ENCODE measurements at regions not wholly inside any gene's neighbourhood (a gene's known extent, or its start where the extent isn't known, plus 50 kb on each side); places are given as distances from the start of the nearest gene placed in this dataset.

DNA sequence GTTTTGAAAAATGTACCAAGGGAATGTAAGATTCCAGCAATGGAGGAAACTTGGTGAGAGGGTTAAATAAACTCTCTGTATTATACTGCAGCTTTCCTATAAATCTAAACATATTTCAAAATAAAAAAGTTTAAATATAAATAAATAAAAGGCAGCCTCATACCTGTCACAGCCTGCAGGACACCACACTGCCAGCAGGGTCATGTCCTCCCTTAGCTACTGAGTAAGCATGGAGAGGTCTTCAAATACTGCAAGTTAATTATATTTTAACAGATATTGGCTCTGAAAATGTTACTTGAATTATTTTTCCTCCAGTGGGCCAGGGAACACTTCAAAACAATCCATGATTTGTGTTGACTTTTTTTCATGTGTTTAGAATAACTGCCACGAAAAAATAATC is 852.8 kb upstream of the PCDH7 start:
- Histone ChIP-seq H3K27ac (ENCODE audit: low read depth) (no peak overlapping the region), H3K4me1 (ENCODE audit: insufficient read depth) (no peaks in the 10 kb centered on the region), H3K36me3 (ENCODE audit: insufficient read depth) (no peaks in the 10 kb centered on the region), H3K4me3 (ENCODE audit: low read depth, low read length) (no peak overlapping the region)
- WGBS: 46% methylated on average over 1 of the region's 1 CpG
- DNase-seq (ENCODE audit: extremely low spot score): no peak

- WGBS: 95% methylated on average over 3 of the region's 3 CpGs
- no peaks in the 10 kb centered on the region for H3K4me1 ChIP-seq (ENCODE audit: insufficient read depth)
- no peak overlapping the region for H3K27ac ChIP-seq (ENCODE audit: low read depth)
- DNase-seq (ENCODE audit: extremely low spot score): no peak
- no peaks in the 10 kb centered on the region for H3K36me3 ChIP-seq (ENCODE audit: insufficient read depth)
- H3K4me3 ChIP-seq (ENCODE audit: low read depth, low read length): no peak overlapping the region
These were observed 819.8 kb upstream of the PCDH7 start for GRCh38 chr4:29900336-29900735.

DNA sequence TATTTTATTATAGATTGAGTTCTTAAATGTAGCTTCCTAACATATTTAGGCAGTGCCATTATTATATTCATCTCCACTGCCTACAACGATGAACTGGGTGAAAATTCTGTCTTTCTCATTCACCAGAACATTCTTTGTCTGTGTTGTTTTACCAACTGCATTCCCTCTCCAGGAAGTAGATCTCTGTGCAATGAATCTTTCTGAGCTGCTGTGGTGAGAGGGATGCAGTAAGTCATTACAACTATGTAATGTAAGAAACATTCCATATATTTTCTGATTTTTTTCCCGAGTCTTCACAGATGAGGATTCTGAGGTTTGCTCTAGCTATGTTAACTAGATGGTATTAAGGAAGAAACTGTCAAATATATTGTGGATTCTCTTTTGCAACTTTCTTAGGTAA is 811.9 kb upstream of the PCDH7 start:
- WGBS: 79% methylated on average over 2 of the region's 2 CpGs
- DNase-seq (ENCODE audit: extremely low spot score): no peak
- Histone ChIP-seq H3K4me1 (ENCODE audit: insufficient read depth) (no peaks in the 10 kb centered on the region), H3K4me3 (ENCODE audit: low read depth, low read length) (no peak overlapping the region), H3K36me3 (ENCODE audit: insufficient read depth) (no peaks in the 10 kb centered on the region), H3K27ac (ENCODE audit: low read depth) (no peak overlapping the region)

DNA sequence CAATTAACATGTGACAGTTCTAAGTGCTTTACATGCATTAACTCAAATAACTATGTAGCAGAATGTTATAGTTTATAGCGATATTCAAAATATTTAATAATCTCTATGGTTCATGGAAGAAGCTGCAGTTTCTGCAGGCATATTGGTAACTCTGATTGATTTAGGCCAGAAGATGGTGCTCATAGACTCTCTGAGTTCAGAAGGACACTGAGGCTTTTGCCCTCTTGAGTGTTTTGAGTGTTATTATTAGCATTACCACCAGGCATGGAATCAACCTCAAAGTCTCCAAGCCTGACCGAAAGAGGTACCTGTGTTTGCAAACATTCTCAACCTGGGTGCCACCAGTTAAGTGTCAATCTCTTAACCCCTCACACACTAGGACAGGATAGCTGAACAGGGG is 792.3 kb upstream of the PCDH7 start:
- Histone ChIP-seq H3K4me1 (ENCODE audit: insufficient read depth) (no peaks in the 10 kb centered on the region), H3K27ac (ENCODE audit: low read depth) (no peak overlapping the region), H3K36me3 (ENCODE audit: insufficient read depth) (no peaks in the 10 kb centered on the region), H3K4me3 (ENCODE audit: low read depth, low read length) (no peak overlapping the region)
- 80% methylated on average over 2 of the region's 2 CpGs for WGBS
- DNase-seq (ENCODE audit: extremely low spot score): no peak

DNA sequence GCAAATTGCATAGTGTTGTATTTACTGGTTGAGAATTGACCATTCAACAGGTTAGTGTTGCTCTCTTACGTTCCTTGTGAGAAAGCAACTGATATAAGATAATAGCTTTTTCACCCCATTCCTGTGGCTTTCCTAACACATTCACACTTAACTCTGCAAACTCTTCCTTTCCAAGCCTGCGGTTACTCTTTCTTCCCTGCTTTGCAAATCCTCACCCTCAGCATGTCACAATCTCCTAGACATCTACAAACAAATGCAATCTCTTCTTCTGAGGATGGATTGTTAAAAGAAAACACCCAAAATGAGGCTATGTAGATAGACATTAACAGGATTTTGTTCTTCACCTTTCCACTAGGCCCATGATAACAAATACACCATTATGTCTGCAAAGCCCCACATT is 771.7 kb upstream of the PCDH7 start:
- Histone ChIP-seq H3K36me3 (ENCODE audit: insufficient read depth) (no peaks in the 10 kb centered on the region), H3K27ac (ENCODE audit: low read depth) (no peak overlapping the region), H3K4me1 (ENCODE audit: insufficient read depth) (no peaks in the 10 kb centered on the region), H3K4me3 (ENCODE audit: low read depth, low read length) (no peak overlapping the region)
- WGBS: 88% methylated on average over 2 of the region's 2 CpGs
- DNase-seq (ENCODE audit: extremely low spot score): no peak

DNA sequence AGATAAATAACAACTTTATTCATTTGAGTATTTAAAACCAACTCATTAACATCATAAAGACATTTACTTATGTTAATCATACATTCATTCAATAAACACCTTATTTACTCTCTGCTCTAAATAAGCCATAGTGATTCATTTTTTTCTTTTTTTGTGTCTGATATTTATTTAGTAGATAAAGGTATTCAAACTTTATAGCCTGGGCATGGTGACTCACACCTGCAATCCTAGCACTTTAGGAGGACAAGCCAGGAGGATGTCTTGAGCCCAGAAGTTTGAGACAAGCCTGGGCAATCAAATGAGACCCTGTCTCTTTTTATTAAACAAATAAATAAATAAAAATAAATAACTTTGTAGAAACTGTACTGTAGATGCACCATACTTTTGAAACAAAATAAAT is 771.3 kb upstream of the PCDH7 start:
- no peak for DNase-seq (ENCODE audit: extremely low spot score)
- no peak overlapping the region for H3K4me3 ChIP-seq (ENCODE audit: low read depth, low read length)
- no peak overlapping the region for H3K27ac ChIP-seq (ENCODE audit: low read depth)
- no peaks in the 10 kb centered on the region for H3K4me1 ChIP-seq (ENCODE audit: insufficient read depth)
- H3K36me3 ChIP-seq (ENCODE audit: insufficient read depth): no peaks in the 10 kb centered on the region

DNA sequence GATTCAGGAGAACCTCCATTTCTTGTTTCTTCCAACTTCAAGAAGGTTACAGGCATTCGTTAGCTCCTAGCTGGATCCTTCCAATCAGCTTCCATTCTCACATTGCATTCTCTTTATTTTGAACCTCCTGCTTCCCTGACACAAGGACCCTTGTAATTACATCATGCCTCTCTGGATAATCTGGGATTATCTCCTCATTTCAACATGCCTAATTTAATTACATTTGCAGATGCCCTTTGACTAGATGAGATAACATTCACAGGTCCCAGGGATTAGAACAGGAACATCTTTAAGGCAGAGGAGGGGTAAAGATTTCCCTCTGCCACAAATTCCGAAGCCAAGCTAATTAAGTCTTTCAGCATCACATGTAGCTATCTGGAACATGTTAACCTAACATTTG is 753.8 kb upstream of the PCDH7 start:
- WGBS: 50% methylated on average over 2 of the region's 2 CpGs

DNA sequence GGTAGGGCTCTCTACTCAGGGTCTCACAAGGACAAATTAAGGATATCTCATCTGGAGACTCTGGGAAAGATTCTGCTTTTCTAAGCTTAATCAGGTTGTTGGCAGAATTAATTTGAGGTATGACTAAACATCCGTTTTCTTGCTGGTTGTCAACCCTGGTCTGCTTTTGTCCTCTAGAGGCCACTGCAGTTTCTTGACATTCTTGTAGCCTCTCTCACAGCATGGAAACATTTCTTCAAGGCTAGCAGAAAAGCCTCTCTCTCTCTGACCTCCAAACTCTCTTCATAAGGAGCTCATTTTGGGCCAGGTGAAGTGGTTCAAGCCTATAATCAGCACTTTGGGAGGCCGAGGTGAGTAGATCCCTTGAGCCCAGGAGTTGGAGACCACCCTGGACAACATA is 749.5 kb upstream of the PCDH7 start:
- no peak overlapping the region for H3K4me3 ChIP-seq (ENCODE audit: low read depth, low read length)
- no peaks in the 10 kb centered on the region for H3K36me3 ChIP-seq (ENCODE audit: insufficient read depth)
- WGBS: 61% methylated on average over 2 of the region's 2 CpGs
- H3K27ac ChIP-seq (ENCODE audit: low read depth): no peak overlapping the region
- no peaks in the 10 kb centered on the region for H3K4me1 ChIP-seq (ENCODE audit: insufficient read depth)
- no peak for DNase-seq (ENCODE audit: extremely low spot score)

More for the DNA sequence above, 753.8 kb upstream of the PCDH7 start:
- Histone ChIP-seq H3K4me1 (ENCODE audit: insufficient read depth) (no peaks in the 10 kb centered on the region), H3K27ac (ENCODE audit: low read depth) (no peak overlapping the region), H3K4me3 (ENCODE audit: low read depth, low read length) (no peak overlapping the region), H3K36me3 (ENCODE audit: insufficient read depth) (no peaks in the 10 kb centered on the region)
- no peak for DNase-seq (ENCODE audit: extremely low spot score)

GRCh38 chr4:29972121-29972520 is 748.0 kb upstream of the PCDH7 start:
- Histone ChIP-seq H3K27ac (ENCODE audit: low read depth) (no peak overlapping the region), H3K36me3 (ENCODE audit: insufficient read depth) (no peaks in the 10 kb centered on the region), H3K4me3 (ENCODE audit: low read depth, low read length) (no peak overlapping the region), H3K4me1 (ENCODE audit: insufficient read depth) (no peaks in the 10 kb centered on the region)
- 83% methylated on average over 3 of the region's 3 CpGs for WGBS
- no peak for DNase-seq (ENCODE audit: extremely low spot score)

DNA sequence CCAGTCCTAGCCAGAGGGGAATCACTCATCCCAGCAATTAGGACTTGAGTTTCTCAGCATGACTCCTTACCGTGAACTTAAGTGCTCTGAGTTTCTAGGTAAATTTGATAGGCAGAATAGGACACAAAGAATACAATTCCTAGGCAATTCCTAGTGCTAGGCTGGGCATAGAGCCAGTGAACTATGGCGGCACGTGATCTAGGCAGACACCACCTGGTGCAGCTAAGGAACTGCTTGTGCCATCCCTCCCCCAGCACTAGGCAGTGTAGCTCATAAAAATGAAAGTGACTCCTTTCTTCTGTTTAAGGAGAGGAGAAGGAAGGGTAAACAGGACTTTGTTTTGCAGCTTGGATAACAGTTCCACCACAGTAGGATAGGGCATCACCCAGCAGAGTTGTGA is 736.3 kb upstream of the PCDH7 start:
- WGBS: 87% methylated on average over 3 of the region's 3 CpGs
- DNase-seq (ENCODE audit: extremely low spot score): no peak
- H3K27ac ChIP-seq (ENCODE audit: low read depth): no peak overlapping the region

GRCh38 chr4:30001628-30002027 is 718.5 kb upstream of the PCDH7 start:
- no peak for DNase-seq (ENCODE audit: extremely low spot score)
- Histone ChIP-seq H3K4me1 (ENCODE audit: insufficient read depth) (no peaks in the 10 kb centered on the region), H3K27ac (ENCODE audit: low read depth) (no peak overlapping the region), H3K36me3 (ENCODE audit: insufficient read depth) (no peaks in the 10 kb centered on the region), H3K4me3 (ENCODE audit: low read depth, low read length) (no peak overlapping the region)
- 63% methylated on average over 1 of the region's 1 CpG for WGBS

More for the DNA sequence above, 736.3 kb upstream of the PCDH7 start:
- Histone ChIP-seq H3K4me3 (ENCODE audit: low read depth, low read length) (no peak overlapping the region), H3K36me3 (ENCODE audit: insufficient read depth) (no peaks in the 10 kb centered on the region), H3K4me1 (ENCODE audit: insufficient read depth) (no peaks in the 10 kb centered on the region)

GRCh38 chr4:30002341-30002740 is 717.8 kb upstream of the PCDH7 start:
- WGBS: 86% methylated on average over 3 of the region's 3 CpGs
- no peak overlapping the region for H3K27ac ChIP-seq (ENCODE audit: low read depth)
- H3K4me3 ChIP-seq (ENCODE audit: low read depth, low read length): no peak overlapping the region
- no peaks in the 10 kb centered on the region for H3K4me1 ChIP-seq (ENCODE audit: insufficient read depth)
- no peak for DNase-seq (ENCODE audit: extremely low spot score)
- H3K36me3 ChIP-seq (ENCODE audit: insufficient read depth): no peaks in the 10 kb centered on the region

GRCh38 chr4:30005995-30006394 is 714.2 kb upstream of the PCDH7 start:
- H3K4me1 ChIP-seq (ENCODE audit: insufficient read depth): no peaks in the 10 kb centered on the region
- no peaks in the 10 kb centered on the region for H3K36me3 ChIP-seq (ENCODE audit: insufficient read depth)
- H3K27ac ChIP-seq (ENCODE audit: low read depth): no peak overlapping the region
- DNase-seq (ENCODE audit: extremely low spot score): no peak
- 88% methylated on average over 4 of the region's 4 CpGs for WGBS
- no peak overlapping the region for H3K4me3 ChIP-seq (ENCODE audit: low read depth, low read length)

GRCh38 chr4:30024526-30024925 is 695.6 kb upstream of the PCDH7 start:
- H3K4me3 ChIP-seq (ENCODE audit: low read depth, low read length): no peak overlapping the region
- no peaks in the 10 kb centered on the region for H3K4me1 ChIP-seq (ENCODE audit: insufficient read depth)
- WGBS: 58% methylated on average over 2 of the region's 2 CpGs
- H3K27ac ChIP-seq (ENCODE audit: low read depth): no peak overlapping the region
- H3K36me3 ChIP-seq (ENCODE audit: insufficient read depth): no peaks in the 10 kb centered on the region
- no peak for DNase-seq (ENCODE audit: extremely low spot score)

DNA sequence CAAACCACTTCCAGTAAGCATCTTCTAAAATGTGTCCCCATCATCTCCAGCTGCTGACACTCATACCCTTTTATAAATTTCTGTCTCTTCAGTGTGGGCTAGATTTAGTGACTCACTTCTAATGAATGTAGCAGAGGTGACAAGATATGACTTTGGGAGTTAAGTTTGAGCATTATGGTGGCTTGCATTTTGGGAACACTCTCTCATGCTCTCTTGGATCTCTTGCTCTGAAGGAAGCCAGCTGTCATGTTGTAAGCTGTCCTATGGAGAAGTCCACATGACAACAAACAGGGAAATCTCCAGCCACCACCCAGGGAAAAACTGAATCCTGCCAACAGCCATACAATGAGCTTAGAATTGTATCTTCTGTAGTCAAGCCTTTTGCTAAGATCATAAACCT is 691.3 kb upstream of the PCDH7 start:
- Histone ChIP-seq H3K4me1 (ENCODE audit: insufficient read depth) (no peaks in the 10 kb centered on the region), H3K36me3 (ENCODE audit: insufficient read depth) (no peaks in the 10 kb centered on the region), H3K4me3 (ENCODE audit: low read depth, low read length) (no peak overlapping the region), H3K27ac (ENCODE audit: low read depth) (no peak overlapping the region)
- DNase-seq (ENCODE audit: extremely low spot score): no peak
